Mesenchymal stem cell (in vitro differentiated cells and primary cell): ENCODE measurements at regions not wholly inside any gene's neighbourhood (a gene's known extent, or its start where the extent isn't known, plus 50 kb on each side); places are given as distances from the start of the nearest gene placed in this dataset.
A peak's percentile ranks its signal among the peaks of the same experiment; 100 is the strongest.
"Not testable (repeated sequence)": the region's sequence is repeated elsewhere in the genome, so short reads cannot be mapped to it uniquely, and the experiment has no call there.

Source experiments
- DNase-seq: peaks from one replicate; pipeline ENCODE4 v3.0.0-alpha.2; 2013
- H2AFZ ChIP-seq: one replicate; pipeline ENCODE4 v1.6.1; 2013; ENCODE audit warnings: low read depth, mild to moderate bottlenecking, control low read depth, inconsistent platforms, low read length, moderate library complexity
- H2AK5ac ChIP-seq: 2 replicates; pipeline ENCODE4 v1.6.1; 2013; ENCODE audit warnings: low read length, moderate library complexity, mild to moderate bottlenecking, inconsistent platforms; ENCODE audit not compliant: severe bottlenecking
- H2BK120ac ChIP-seq: one replicate; pipeline ENCODE4 v1.6.1; 2013; ENCODE audit warnings: low read depth, mild to moderate bottlenecking, inconsistent platforms, low read length, moderate library complexity
- H2BK12ac ChIP-seq, 2 experiments: one replicate each; pipeline ENCODE4 v1.6.1; 2013; ENCODE audit warnings: inconsistent platforms in 2 of 2, low read length in 2 of 2, mild to moderate bottlenecking in 2 of 2, moderate library complexity in 2 of 2, control low read depth in 1 of 2
- H2BK15ac ChIP-seq: one replicate; pipeline ENCODE4 v1.6.1; 2013; ENCODE audit warnings: mild to moderate bottlenecking, low read depth, inconsistent platforms; ENCODE audit not compliant: poor library complexity, severe bottlenecking
- H2BK5ac ChIP-seq: 2 replicates; pipeline ENCODE4 v1.6.1; 2013; ENCODE audit warnings: low read depth, mild to moderate bottlenecking, low read length, control low read depth, inconsistent platforms; ENCODE audit not compliant: poor library complexity, severe bottlenecking
- H3K14ac ChIP-seq, 2 experiments: one replicate each; pipeline ENCODE4 v1.6.1; 2013; ENCODE audit warnings: inconsistent platforms in 2 of 2, low read length in 2 of 2, control low read depth in 1 of 2, mild to moderate bottlenecking in 1 of 2, moderate library complexity in 1 of 2
- H3K18ac ChIP-seq, 2 experiments: one replicate each; pipeline ENCODE4 v1.6.1; 2013; ENCODE audit warnings: inconsistent platforms in 2 of 2, low read length in 2 of 2, control low read depth in 1 of 2, low read depth in 1 of 2, mild to moderate bottlenecking in 1 of 2
- H3K23ac ChIP-seq, 2 experiments: one replicate each; pipeline ENCODE4 v1.6.1; 2013; ENCODE audit warnings: inconsistent platforms in 2 of 2, low read length in 2 of 2, mild to moderate bottlenecking in 2 of 2, moderate library complexity in 2 of 2, control low read depth in 1 of 2
- H3K27ac ChIP-seq: 2 replicates; pipeline ENCODE4 v1.5.1; 2013; ENCODE audit warnings: mild to moderate bottlenecking, moderate library complexity, low read length, control low read depth, inconsistent platforms; ENCODE audit not compliant: poor library complexity, severe bottlenecking
- H3K27me3 ChIP-seq, 2 experiments: 2 replicates each; pipeline versions ENCODE4 v1.6.1 to v1.7.0; 2013; ENCODE audit warnings: low read length in 2 of 2, mild to moderate bottlenecking in 2 of 2, moderate library complexity in 2 of 2, control low read depth in 1 of 2, inconsistent platforms in 1 of 2; ENCODE audit not compliant: control insufficient read depth in 1 of 2, insufficient read depth in 1 of 2
- H3K36me3 ChIP-seq, 2 experiments: 2 replicates each; pipeline versions ENCODE4 v1.6.1 to v1.7.0; 2013; ENCODE audit warnings: low read length in 2 of 2, control low read depth in 1 of 2, inconsistent platforms in 1 of 2, low read depth in 1 of 2, mild to moderate bottlenecking in 1 of 2; ENCODE audit not compliant: insufficient read depth in 2 of 2, control insufficient read depth in 1 of 2
- H3K4ac ChIP-seq, 2 experiments: one replicate each; pipeline ENCODE4 v1.6.1; 2013; ENCODE audit warnings: inconsistent platforms in 2 of 2, low read length in 2 of 2, mild to moderate bottlenecking in 2 of 2, moderate library complexity in 2 of 2, control low read depth in 1 of 2, low read depth in 1 of 2
- H3K4me1 ChIP-seq: 2 replicates; pipeline ENCODE4 v1.6.1; 2013; ENCODE audit warnings: low read depth, low read length, control low read depth; ENCODE audit not compliant: control insufficient read depth, insufficient read depth
- H3K4me2 ChIP-seq: 2 replicates; pipeline ENCODE4 v1.6.1; 2013; ENCODE audit warnings: low read length, mild to moderate bottlenecking, inconsistent platforms; ENCODE audit not compliant: poor library complexity, severe bottlenecking
- H3K4me3 ChIP-seq, 2 experiments: 2 replicates each; pipeline versions ENCODE4 v1.5.1 to v1.7.0; 2013; ENCODE audit warnings: low read length in 2 of 2, mild to moderate bottlenecking in 2 of 2, control low read depth in 1 of 2, low read depth in 1 of 2; ENCODE audit not compliant: insufficient read depth in 1 of 2
- H3K79me1 ChIP-seq: replicated peaks from 2 replicates; pipeline ENCODE4 v1.6.1; 2013; ENCODE audit warnings: mild to moderate bottlenecking, control low read depth, low read length, inconsistent platforms; ENCODE audit not compliant: poor library complexity, severe bottlenecking
- H3K9ac ChIP-seq: 2 replicates; pipeline ENCODE4 v1.7.0; 2013; ENCODE audit warnings: mild to moderate bottlenecking, low read length, moderate library complexity
- H3K9me3 ChIP-seq: 2 replicates; pipeline ENCODE4 v1.7.0; 2013; ENCODE audit warnings: mild to moderate bottlenecking, low read length; ENCODE audit not compliant: control insufficient read depth
- H4K8ac ChIP-seq: one replicate; pipeline ENCODE4 v1.6.1; 2013; ENCODE audit warnings: inconsistent platforms, mild to moderate bottlenecking, low read length, moderate library complexity
- H4K91ac ChIP-seq: one replicate; pipeline ENCODE4 v1.6.1; 2013; ENCODE audit warnings: mild to moderate bottlenecking, low read length, inconsistent platforms
- WGBS: methylation state at CpG from one replicate; pipeline ENCODE4 v1.1.7; 2013; ENCODE audit warnings: mixed read lengths; 5-methylcytosine and 5-hydroxymethylcytosine counted together

DNA sequence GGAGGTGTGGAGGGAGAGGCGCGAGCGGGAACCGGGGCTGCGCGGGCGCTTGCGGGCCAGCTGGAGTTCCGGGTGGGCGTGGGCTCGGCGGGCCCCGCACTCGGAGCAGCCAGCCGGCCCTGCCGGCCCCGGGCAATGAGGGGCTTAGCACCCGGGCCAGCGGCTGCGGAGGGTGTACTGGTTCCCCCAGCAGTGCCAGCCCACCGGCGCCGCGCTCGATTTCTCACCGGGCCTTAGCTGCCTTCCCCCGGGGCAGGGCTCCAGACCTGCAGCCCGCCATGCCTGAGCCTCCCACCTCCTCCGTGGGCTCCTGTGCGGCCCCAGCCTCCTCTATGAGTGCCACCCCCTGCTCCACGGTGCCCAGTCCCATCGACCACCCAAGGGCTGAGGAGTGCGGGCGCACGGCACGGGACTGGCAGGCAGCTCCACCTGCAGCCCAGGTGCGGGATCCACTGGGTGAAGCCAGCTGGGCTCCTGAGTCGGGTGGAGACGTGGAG is 141.4 kb downstream of the SPRY1 start:
- H2AFZ ChIP-seq, H2AK5ac ChIP-seq, H2BK5ac ChIP-seq, H3K23ac ChIP-seq, H3K27ac ChIP-seq, H2BK120ac ChIP-seq, H3K9ac ChIP-seq, H3K36me3 ChIP-seq, DNase-seq, H3K9me3 ChIP-seq, H3K79me1 ChIP-seq, H2BK15ac ChIP-seq, H2BK12ac ChIP-seq, H3K4me2 ChIP-seq, H3K27me3 ChIP-seq, H3K14ac ChIP-seq, H4K91ac ChIP-seq, H3K4me1 ChIP-seq, H3K4ac ChIP-seq, H4K8ac ChIP-seq, H3K18ac ChIP-seq, H3K4me3 ChIP-seq: not testable (repeated sequence)
- 96% methylated on average over 25 of the region's 39 CpGs for WGBS

DNA sequence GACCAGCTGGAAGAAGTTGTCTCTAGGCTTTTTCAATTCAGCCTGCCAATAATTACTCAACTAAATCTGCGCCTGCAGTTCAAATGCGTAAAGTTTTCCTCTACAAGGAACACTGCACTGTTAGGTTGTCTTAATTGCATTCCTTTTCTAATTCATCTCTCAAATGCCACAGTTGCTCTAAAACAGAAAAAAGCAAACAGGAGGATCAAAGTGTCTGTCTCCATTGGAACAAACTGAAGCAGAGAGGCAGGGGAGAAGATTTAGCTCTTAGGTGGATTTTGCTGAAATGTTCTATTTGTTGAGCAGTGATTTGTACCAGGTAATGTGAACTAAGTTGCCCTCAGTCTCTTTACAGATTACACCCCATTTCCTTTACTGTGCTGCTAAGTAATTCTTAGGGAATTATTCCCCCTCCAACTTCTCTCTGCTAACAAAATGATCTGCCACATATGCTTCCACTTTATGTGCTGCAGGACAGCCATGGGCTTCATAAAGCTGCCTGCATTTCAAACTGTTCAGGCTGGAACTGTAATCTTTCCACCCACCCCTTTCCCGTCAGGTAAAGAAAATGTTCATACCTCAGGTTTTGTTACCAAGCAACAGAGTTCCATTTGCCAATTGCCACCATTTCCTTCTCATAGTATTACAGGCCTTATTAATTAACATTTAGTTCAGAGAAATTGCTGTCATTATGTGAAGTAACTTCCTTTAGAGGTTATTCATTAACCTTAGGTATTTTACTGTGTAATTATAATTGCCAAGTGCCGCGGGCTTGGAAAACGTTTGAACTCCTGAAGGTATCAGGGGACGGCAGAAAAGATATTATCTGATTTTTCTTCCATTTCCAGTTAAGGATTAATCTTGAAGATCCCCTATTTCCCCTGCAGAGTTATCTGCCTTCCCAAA is 149.3 kb downstream of the SPRY1 start:
- Histone ChIP-seq H3K23ac (no peak overlapping the region), H3K4me3 (no peak overlapping the region), H2BK15ac (no peak overlapping the region), H3K9ac (no peak overlapping the region), H2AFZ (no peak overlapping the region), H2BK120ac (no peak overlapping the region), H3K27ac (peak overlapping the region; percentile 65), H3K14ac (no peak overlapping the region), H3K79me1 (no peaks in the 10 kb centered on the region), H3K4ac (no peak overlapping the region), H4K91ac (no peak overlapping the region), H3K27me3 (no peaks in the 10 kb centered on the region), H3K9me3 (no peaks in the 10 kb centered on the region), H4K8ac (no peak overlapping the region), H2AK5ac (no peak overlapping the region), H3K36me3 (no peaks in the 10 kb centered on the region), H3K4me2 (no peak overlapping the region), H3K4me1 (peaks cover 8% of the 10 kb centered on the region), H3K18ac (no peak overlapping the region), H2BK12ac (no peak overlapping the region), H2BK5ac (no peak overlapping the region)
- WGBS = 72% methylated on average over 7 of the region's 7 CpGs
- no peak for DNase-seq

- no peak overlapping the region for H3K27ac ChIP-seq
Measured at GRCh38 chr4:123546573-123547060, 150.0 kb downstream of the SPRY1 start.

More at GRCh38 chr4:123546573-123547060, 150.0 kb downstream of the SPRY1 start:
- Histone ChIP-seq H3K4me2 (no peak overlapping the region), H4K8ac (no peak overlapping the region), H3K14ac (no peak overlapping the region), H3K18ac (no peak overlapping the region), H2AK5ac (no peak overlapping the region), H2AFZ (no peak overlapping the region), H2BK12ac (no peak overlapping the region), H3K4ac (no peak overlapping the region), H3K4me3 (no peak overlapping the region), H3K23ac (no peak overlapping the region), H2BK120ac (no peak overlapping the region), H3K4me1 (peaks cover 8% of the 10 kb centered on the region), H3K79me1 (no peaks in the 10 kb centered on the region), H2BK15ac (no peak overlapping the region), H3K36me3 (no peaks in the 10 kb centered on the region), H3K27me3 (no peaks in the 10 kb centered on the region), H3K9me3 (no peaks in the 10 kb centered on the region), H3K9ac (no peak overlapping the region), H2BK5ac (no peak overlapping the region), H4K91ac (no peak overlapping the region)
- WGBS = 81% methylated on average over 9 of the region's 9 CpGs
- no peak for DNase-seq
